Endothelial cell of hepatic sinusoid (primary cell): ENCODE measurements at regions not wholly inside any gene's neighbourhood (a gene's known extent, or its start where the extent isn't known, plus 50 kb on each side); places are given as distances from the start of the nearest gene placed in this dataset.

Experiments used
- in situ Hi-C: cut with HindIII; loops from 2 replicates; pipeline ENCODE4 v1.10.0; 2017; ENCODE audit warnings: low sequenced_read_pairs

DNA sequence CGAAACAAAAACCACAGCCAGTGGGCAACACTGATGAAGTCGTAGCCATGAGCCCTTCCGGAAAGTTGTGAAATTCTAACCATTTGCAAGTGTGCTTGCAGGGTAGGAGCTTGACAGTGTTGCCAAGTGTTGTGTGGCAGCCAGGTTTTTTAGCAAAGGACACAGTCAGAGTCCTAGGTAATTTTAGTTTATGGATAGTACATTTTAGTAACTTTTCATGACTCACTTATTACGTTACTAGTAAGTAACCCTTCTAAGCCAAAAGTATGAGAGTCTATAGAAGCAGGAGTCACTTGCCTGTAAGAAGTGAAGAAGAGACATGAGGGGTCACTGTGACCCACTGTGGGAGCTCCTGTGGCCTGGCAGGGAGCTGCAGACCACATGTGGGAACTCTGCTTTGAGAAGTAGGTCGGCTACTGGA lies 54.8 kb upstream of the ADPGK start:
- in situ Hi-C loops, result no loop called here

DNA sequence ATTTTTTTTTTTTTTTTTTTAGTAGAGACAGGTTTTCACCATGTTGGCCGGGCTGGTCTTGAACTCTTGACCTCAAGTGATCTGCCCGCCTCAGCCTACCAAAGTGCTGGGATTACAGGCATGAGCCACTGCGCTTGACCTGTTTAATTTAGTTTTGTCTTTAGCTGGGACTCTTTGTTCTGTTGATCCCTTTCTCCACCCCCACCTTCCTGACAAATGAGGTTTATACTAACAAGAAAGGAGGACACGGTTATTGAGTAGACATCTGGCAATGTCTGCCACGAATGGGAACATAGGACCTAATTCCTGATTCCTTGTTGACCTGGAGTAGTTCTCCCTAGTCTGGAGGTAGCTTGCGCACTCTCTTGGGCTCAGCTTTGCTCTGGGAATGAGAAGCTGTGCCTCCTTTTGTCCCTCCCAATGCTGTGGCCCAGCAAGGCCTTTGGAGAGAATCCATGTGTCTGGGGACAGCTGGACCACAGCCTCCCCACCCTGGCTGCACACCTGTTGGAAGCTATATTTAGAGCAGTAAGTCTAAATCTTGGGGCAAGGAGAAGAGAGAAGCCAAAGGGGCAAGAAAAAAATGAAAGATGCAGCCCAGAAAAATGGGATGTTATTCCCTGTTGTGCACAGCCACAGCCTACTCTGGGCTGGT lies 53.2 kb upstream of the ADPGK start:
- in situ Hi-C loops, result no loop called here

DNA sequence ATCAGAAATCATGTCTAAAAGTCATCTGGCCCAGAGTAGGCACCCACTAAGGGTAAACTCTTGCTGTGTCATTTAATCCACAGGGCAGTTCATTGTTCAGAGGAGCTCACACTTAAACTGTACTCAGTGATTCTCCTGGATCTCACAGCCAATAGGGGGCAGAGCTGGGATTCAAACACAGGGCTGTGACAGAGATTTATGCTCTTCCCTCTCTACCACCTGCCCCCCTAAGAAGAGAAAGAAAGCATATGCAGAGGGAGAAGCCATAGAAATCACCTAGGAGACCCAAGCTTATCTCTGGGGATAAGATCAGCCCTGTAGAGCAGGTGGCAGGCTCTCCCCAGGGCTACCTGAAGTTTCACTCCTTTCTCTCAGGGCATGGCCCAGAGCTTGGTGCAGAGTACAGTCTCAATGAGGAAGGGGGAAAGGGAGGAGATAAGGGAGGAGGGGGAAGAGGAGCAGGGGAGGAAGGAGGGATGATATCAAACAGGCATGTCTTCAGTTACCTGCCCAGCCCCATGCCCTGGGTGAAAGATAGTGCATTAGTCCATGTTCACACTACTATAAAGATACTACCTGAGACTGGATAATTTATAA lies 51.8 kb upstream of the ADPGK start:
- in situ Hi-C loops, result no loop called here

DNA sequence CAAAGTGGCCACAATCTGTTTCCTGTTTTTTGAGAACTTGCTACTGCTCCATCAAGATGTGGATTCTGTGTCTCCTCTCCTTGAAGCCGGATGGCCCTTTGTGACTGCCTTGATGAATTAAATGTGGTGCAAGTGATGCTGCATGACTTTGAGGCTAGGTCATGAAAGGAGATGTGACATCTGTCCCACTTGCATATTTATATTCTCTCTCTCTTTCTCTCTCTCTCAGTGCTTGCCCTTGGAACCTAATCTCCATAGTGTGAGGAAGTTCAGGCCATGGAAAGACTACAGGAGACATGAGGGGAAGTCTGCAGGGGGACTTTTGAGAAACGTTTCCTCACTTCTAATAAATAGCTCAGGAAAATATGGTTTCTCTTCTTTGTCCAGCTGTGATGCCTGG lies 50.0 kb upstream of the ADPGK start:
- in situ Hi-C loops, result no loop called here
